ENCODE measurements at regions not wholly inside any gene's neighbourhood (a gene's known extent, or its start where the extent isn't known, plus 50 kb on each side); places are given as distances from the start of the nearest gene placed in this dataset.

DNA sequence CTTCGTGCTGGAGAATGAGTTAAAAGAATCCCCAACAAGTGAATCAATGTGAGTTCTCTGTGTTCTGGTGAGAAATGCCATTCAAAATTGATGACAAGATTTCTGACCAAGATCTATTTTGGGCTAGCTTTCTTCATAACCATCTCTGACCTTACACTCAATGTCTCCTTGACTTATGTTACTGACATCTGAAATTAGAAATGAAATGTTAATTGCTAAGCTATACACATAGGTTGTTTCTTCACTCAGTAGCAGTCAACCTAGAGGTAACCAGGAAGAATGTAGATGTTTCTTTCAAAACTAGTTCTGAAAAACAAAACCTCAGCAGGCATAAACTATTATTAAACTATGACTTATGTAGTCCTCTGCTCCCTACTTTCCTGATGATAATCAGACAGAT lies 2220.7 kb upstream of the C9orf72 start:
- no peak for DNase-seq

DNA sequence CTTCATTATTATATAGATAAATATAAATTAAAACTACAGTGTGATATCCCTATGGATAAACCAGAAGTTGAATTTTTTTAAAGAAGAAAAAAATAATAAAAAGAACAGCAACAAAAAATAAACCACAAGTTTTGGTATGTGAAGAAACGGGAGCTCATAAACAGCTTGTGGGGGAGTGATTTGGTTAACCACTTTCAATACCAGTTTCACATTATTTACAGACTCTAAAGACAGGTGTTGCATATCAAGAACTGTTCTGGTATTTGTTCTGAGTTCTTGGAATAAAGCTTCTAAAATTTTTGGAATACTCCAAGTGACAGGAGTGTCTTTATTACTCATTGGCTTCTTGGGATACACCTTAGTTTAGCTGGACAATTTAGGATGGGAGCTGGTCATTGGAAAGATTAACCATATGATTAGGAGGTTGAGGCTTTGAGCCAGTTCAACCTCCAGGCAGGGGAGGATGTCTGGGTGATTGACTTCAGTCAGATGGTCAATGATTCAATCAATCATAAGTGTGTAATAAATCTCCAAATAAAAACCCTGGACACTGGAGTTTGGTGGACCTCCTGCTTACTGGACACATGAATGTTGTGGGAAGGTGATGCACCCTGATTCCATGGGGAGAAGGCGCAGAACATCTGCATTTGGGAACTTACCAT lies 2223.1 kb upstream of the C9orf72 start:
- no peak for DNase-seq

DNA sequence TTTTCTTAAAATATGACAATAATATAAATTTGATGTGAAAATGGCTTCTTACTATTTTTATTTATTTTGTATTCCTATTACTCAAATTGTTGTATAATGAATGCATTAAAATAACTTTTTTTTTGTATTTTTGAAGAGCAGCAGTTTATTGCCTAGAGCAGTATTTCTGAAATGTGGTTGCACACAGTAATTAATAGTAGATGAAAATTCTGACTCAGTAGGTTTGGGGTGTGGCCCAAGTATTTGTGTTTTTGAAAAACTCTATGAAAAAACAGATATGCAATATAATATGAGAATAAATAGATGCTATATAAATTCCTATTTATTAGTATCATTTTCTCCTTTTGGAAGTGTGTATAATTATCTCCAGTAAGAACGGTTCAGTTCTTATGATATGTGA lies 2225.3 kb upstream of the C9orf72 start:
- no peak for DNase-seq

DNA sequence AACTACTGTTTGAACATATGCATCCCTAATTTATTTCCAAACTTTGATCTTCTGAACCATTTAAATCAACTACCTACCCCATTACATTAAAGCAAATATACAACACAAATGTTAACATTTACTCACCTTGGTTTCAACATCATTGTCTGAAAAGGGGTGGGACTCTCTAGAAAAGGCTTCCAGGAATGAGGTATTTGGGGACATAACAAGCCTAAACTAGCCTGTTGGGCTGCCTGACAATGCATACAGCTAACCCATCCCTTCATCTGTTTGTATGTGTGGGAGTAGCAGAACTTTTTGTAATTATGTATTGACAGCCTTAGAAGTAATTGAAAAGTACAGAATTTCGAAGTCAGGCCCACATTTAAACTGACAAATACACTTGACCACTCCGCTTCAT lies 2225.9 kb upstream of the C9orf72 start:
- no peak for DNase-seq

DNA sequence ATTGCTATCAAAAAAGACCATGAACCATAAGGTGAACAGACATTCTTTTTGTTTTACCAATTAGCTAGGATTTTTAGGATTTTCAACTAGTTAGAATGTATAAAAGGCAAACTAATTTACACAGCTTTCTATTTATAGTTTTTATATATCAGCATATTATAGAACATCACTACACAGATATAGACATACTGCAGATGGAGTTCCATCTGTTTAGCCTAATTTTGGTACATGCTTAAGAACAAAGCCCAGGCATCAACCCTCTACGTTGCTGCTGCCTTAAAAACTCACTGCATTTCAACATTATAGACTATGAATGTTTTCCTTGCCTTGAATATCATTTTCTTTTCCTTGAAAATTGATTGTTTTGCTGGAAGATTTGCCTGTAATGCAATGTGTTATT lies 2227.5 kb upstream of the C9orf72 start:
- no peak for DNase-seq

DNA sequence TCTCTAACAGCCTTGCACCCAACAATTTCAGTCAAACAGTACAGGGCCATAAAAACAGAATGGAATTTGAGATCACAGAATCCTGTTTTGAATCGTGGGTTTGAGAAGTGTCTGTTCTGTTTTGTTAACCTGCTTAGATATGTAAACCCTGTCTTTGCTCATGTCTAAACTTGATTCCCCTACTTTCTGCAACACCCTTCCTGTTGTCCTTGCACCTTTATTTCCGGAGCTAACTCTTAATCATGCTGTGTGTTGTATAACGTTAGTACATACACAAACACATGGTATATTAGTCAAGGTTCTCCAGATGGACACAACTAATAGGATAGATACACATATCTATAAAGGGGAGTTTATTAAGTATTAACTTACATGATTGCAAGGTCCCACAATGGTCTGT lies 2229.2 kb upstream of the C9orf72 start:
- no peak for DNase-seq

DNA sequence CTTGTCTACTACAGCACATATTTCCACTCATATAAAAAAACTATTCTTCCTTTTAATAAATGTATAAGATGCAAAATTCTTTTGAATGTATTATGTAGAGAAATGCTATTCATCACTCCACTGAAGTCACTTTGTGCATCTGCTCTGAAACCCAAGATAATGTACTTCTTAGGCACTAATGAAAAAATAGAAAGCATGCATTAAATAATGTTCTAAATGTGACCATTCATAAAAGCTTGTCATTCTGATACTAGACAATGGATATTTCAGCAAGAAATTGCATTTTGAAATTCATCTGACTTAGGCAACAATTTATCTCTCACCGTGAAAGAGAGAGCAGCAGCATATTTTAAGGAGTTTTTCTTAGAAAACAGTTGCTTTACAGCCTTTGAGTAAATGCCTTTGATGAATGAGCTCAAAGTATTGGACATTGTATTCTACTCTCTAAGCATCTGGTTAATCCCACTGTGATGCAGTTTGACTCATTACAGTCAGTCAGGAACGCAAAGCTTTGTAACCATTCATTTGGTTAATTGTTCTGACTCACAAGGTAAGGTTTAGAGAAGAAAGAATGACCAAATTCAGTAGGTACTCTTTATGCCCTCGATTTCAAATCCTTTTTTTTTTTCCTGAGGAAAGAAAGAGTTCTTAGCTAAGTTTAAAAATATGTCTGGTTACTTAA lies 2233.8 kb upstream of the C9orf72 start:
- no peak for DNase-seq

DNA sequence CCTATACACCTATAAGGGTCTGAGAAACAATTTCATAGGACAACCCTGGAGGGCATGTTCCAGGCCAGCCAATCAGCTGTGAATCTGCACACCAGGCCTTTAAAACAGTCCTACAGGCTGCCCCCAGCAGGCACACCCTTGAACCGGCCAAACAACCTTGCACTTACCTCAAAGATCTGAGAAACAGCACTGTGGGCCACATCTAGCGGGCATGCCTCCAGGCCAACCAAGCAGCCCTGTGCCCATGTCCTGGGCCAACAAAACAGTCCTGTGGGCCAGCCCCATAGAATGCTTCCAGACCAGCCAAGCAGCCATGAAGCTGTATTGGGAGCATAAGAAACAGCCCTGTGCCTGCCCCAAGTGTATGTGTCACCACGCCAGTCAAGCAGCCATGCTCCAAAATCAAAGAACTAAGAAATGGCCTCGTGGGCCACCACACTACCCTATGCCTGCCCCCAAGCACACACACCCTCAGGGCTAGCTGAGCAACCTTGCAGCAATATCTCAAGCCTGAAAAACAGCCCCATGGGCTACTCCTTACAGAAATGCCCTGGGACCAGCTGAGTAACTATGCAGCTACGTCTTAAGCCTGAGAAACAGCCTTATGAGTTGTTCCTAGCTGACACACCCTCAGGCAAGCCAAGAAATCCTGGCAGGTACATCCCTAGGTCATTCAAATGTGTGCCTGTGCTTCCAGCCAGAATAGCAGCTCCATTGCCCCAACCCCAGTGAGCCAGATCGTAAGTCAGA lies 2243.8 kb upstream of the C9orf72 start:
- DNase-seq = no peak

DNA sequence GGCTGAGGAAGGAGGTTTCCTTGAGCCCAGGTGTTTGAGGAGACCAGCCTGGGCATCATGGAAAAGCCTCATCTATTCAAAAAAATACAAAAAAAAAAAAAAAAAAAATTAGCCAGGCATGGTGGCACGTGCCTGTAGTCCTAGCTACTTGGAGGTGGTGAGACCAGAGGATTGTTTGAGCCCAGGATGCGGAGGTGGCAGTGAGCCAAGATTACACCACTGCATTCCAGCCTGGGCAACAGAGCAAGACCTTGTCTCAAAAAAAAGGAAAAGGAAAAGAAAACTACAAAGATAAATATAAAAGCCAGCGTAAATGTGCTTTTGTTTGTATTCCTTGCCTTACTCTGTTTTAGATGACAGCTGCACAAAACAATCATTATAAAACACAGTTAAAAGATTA lies 2249.2 kb upstream of the C9orf72 start:
- DNase-seq = no peak

DNA sequence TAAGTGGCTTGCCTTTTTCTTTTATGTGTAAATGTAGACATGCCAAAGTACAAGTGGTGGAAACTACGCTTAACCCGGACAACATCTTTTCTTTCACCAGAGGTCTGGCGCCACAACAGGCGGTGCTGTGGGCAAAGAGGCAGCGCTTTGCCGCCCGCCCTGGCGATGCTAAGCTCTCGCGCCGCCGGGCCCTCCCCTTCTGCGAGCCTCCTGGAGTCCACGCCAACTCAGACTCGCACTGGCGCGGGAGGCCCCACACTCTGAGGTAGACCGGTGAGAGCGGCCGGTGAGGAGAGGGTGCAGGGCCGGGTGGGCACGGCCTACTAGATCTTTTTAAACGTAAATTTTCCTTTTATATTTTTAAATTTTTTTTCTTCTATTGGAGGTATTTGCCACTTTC lies 2253.1 kb upstream of the C9orf72 start:
- DNase-seq = no peak

DNA sequence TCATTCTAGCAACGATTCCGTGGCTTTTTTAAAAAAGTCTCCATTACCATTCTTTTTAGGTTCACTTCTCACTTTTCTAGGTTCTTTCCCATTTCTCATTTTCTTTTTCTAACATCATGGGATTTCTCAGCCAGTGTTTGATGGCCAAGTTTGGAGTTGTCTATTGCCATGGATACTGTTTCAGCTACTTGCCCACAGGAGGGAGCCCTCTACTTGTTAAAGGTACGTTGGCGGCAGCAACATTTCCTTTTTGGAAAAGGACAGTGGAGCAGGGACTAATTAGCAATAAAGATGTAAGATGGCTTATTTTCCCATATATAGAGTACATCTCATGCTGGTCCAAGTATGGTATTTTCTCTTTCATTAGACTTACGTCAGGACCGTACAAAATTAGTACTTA lies 2257.5 kb upstream of the C9orf72 start:
- peak; percentile 8 for DNase-seq

DNA sequence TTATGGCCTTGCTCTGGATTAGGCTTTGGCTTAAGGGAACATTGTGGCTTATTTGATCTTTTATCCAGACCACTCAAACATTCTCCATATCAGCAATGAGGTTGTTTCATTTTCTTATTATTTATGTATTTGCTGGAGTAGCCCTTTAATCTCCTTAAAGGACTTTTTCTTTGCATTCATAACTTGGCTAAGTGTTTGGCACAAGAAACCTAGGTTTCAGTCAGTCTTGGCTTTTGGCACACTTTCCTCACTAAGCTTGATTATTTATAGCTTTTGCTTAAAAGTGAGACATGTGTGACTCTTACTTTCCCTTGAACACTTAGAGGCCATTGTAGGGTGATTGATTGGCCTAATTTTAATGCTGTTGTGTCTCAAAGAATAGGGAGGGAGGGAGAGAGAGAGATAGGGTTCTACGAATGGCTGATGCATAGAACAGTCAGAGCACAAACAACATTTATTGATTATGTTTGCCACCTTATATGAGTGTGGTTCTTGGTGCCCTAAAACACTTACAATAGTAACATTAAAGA lies 2265.3 kb upstream of the C9orf72 start:
- DNase-seq = no peak

DNA sequence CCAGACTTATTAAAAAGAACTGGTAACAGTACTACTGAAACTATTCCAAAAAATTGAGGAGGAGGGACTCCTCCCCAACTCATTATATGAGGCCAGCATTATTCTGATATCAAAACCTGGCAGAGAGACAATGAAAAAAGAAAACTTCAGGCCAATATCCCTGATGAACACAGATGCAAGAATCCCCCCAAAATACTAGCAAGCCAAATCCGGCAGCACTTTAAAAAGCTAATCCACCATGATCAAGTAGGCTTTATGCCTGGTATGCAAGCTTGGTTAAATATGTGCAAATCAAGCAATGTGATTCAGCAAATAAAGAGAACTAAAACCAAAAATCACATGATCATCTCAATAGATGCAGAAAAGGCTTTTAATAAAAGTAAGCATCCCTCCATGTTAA lies 2271.0 kb upstream of the C9orf72 start:
- DNase-seq = no peak

DNA sequence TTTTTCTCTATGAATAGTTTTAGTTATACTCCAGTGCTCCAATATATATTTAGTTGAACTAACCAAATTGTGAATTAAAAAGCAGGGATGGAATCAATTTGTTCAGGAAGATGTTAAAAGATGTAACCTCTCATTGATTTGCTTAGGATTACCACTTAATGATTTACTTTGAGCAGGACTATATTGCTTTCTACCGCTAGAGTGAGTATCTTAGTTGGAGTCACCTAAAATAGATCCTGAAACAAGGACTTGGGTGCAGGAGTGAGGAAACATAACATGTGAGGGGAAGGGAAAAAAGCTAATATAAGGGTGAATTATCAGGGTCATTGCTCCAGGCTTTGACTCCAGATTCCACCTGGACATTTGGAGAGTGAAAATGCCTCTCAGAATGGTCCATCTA lies 2277.4 kb upstream of the C9orf72 start:
- DNase-seq = no peak

DNA sequence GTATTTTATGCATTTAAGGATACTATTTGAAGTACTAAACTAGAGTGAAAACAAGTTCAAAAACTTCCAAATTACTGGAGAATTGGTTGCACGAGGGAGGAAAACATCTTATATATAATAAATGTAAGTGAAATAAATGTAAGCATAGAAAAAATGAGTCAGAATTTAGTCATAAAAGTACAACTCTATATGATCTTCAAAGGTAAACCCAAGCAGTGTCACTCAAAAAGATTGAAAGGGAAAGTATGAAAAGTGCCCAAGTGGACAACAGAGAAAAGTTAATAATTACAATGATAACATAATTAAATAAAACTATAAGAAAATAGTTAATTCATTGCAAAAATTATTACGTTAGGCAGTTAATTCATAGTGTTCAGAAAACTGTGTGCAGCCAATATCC lies 2288.5 kb upstream of the C9orf72 start:
- DNase-seq = no peak

DNA sequence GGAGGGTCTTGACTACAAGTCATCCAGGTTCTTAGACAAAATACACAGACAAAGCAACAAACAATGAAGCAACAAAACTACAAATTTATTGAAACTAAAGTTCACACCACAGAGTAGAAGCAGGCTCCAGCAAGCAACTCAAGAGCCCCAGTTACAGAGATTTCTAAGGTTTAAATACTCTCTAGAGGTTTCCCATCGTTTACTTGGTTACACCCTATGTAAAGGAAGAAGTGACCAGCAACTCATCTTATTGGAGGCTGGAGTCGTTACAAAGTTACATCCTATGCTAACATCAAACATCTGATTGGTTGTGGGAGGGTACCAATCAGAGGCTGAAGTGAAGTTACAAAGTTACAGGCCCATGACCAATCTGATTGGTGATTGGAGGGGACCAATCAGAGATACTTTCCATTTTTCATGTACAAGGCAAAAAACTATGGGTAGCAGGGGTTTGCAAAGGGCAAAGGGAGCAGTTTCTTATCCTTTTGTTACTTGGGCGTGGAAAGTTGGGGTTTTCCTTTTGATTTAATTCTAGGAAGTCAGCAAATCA lies 2292.6 kb upstream of the C9orf72 start:
- DNase-seq = no peak

DNA sequence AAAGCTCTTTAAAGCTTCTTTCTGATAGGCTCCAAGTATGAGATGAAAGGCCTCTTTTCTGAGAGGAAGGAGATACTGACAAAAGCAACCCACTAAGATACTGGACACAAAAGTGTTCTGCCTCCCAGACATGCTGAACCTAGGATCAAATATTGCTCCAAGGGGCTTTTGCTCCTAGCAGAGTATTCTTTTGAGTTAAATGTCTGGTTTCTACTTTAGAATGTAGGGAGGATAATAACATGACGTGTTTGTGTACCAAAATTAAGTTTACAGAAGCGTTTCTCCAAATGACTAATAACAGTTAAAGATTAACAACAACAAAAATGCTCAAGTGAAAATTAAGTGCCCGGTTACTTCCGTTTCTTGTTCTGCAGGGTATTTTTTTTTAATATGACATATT lies 2293.3 kb upstream of the C9orf72 start:
- DNase-seq = no peak

DNA sequence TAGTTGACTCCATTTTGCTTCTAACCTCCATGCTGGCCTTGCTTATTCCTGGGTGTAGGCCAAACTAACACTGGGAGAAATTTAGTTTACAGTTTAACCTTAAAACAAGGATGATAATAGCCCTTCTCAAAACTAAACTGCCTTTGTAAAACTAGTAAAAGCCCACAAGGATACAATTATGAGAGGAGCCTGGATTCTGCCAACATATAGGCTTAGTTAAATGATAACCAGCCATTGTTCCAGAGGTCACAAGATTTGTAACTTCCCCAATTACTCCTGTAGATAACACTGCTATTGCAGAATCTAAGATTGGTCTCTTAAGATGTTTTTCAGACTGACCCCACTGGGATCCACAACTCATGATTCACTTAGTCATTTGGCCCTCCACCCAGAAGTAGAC lies 2300.3 kb upstream of the C9orf72 start:
- no peak for DNase-seq

DNA sequence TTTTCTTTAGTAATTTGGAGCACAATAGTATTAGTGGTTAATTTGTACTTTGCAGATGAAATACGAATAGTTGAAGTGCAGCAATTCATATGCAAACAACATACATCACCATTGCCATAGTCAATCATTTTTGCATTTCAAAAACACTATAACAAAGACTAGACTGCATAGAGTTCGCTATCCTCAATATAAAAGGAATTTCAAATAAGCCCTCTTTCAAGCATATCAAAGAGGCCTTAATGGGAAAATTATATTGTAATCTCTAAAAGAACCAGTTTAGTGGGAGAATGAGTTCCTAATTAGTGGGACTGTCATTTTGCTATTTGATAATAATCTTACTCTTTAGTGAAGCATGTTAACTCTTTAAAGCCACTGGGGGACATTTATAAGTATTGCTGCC lies 2302.3 kb upstream of the C9orf72 start:
- DNase-seq = no peak

DNA sequence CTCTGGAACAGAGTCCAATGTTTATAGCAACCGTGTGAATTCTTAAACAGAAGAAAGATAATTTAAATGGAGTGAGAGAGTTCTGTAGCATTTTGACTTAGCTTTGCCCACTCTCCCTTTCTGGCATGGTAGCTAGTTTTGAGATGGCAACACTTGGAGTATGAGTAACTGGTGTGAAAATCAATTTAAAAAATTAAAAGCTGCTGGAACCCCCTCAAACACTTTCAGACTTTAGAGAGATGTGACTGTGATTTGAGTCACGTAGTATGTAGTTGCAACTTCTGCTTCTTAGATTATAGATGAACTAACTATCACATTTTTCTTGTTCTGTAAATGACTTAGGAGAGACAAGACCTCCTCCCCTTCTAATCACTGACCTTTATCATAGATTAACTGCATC lies 2309.5 kb upstream of the C9orf72 start:
- no peak for DNase-seq

DNA sequence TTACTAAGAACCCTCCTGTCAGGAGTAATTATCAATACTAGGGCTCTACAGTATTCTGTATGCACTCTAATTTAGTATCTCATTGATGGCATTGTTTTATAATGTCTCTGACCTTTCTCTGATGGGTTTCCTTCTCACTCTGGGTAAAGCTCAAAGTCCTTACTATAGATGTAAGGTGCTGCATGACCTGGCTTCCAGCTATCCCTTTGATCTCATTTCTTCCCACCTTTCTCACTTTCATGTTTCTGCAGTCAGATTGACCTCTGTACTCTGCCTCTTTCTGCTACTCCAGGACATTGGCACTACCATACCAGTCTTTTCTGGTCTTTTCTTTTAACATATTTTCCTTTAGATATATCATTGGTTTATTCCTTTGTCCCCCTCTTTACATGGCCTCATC lies 2332.8 kb upstream of the C9orf72 start:
- no peak for DNase-seq

DNA sequence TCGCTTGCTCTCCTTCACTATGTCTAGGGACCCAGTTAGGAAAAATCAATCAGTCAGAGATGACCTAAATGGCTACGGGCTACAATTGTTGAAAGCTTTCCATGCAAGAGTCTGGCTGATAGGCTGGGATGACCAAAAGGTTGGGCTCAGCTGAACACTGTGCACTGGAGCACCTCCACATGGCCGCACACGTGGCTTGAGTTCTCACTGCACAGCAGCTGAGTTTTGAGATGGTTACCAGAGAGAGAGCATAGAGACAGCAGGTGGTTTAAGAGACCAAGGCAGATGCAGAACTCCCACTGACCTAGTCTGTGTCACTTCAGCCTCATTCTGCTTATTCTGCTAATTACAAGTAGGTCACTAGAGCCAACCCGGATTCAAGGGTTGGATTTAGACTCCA lies 2354.8 kb upstream of the C9orf72 start:
- no peak for DNase-seq

DNA sequence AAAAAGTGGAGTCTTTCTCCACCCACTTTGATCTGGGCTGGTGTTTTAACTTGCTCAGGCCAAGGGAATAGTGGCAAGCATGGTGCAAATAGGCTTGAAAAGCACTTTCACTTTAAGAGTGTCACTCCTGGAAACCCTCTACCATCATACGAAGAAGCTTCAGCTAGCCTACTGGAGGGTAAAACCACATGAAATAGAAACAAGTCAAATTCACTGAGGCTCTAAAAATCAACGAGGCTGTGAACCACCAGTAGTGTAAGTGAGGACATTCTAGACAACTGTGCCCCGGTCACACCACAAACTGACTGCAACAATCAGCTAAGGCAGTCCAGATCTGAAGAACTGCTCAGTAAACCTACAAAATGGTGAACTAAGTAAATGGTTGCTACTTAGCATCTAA lies 2366.3 kb upstream of the C9orf72 start:
- no peak for DNase-seq

DNA sequence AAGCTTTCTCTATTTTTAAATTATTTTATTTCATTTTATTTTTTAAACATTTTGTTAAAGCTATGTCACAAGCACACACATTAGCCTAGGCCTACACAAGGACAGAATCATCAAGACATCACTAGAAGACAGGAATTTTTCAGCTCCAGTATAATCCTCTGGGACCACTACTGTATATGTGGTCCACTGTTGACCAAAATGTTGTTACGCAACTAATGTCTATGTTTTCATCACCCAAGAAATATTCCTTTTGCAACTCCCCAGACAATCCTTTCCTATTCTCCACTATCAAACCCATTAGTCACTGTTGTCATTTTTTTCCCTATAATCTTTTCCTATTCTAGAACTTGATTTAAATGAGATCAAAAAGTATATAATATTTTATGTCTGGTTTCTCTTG lies 2371.7 kb upstream of the C9orf72 start:
- no peak for DNase-seq

All from 8988T (cell line).